IMR-90 (cell line): ENCODE measurements at regions not wholly inside any gene's neighbourhood (a gene's known extent, or its start where the extent isn't known, plus 50 kb on each side); places are given as distances from the start of the nearest gene placed in this dataset.

ENCODE experiments used
- ATAC-seq: fragments of 200-7000 bp; cut with Tn5 transposase; 2 replicates; pipeline ENCODE4 v1.9.1; 2020; ENCODE audit warnings: low read depth, mild to moderate bottlenecking, moderate library complexity
- BruUV-seq: library from RNA; stranded (reverse); fragments of 400-500 nt; replicated peaks from 2 replicates; lab custom pipeline; 2021; lab: Mats Ljungman, UMichigan
- CTCF ChIA-PET: fragments of 300-600 bp; formaldehyde crosslinking; extraction: SDS; loops from one replicate; lab custom pipeline; 2021; ENCODE audit warnings: antibody characterized with exemption; lab: Yijun Ruan, JAX
- POLR2A ChIA-PET: fragments of 300-600 bp; sonication (Branson Sonifier 250); formaldehyde crosslinking; loops from one replicate; lab custom pipeline; 2022; ENCODE audit warnings: antibody characterized with exemption; ENCODE audit not compliant: unreplicated experiment; lab: Charles Lee
- DNase-seq: peaks from one replicate; pipeline ENCODE4 v3.0.0; 2013
- H2AFZ ChIP-seq: replicated peaks from 2 replicates; pipeline ENCODE3; 2013; ENCODE audit warnings: low read length, mild to moderate bottlenecking; ENCODE audit not compliant: poor library complexity
- H2AK5ac ChIP-seq: 2 replicates; pipeline ENCODE4 v1.6.1; 2013; ENCODE audit warnings: low read depth, low read length, inconsistent platforms
- H2AK9ac ChIP-seq: replicated peaks from 2 replicates; pipeline ENCODE3; 2013; ENCODE audit warnings: mild to moderate bottlenecking, low read depth, low read length, moderate library complexity; ENCODE audit not compliant: poor library complexity
- H2BK120ac ChIP-seq: 2 replicates; pipeline ENCODE4 v1.6.1; 2013; ENCODE audit warnings: low read depth, low read length, inconsistent platforms
- H2BK15ac ChIP-seq: 3 replicates; pipeline ENCODE4 v1.6.1; 2013; ENCODE audit warnings: low read depth, low read length, inconsistent platforms
- H2BK20ac ChIP-seq: 2 replicates; pipeline ENCODE4 v1.6.1; 2013; ENCODE audit warnings: low read depth, mild to moderate bottlenecking, inconsistent platforms, low read length, moderate library complexity
- H2BK5ac ChIP-seq: 2 replicates; pipeline ENCODE4 v1.6.1; 2013; ENCODE audit warnings: mild to moderate bottlenecking, low read depth, low read length, inconsistent platforms; ENCODE audit not compliant: poor library complexity, severe bottlenecking
- H3K14ac ChIP-seq: replicated peaks from 2 replicates; pipeline ENCODE4 v1.6.1; 2013; ENCODE audit warnings: low read depth, low read length, inconsistent platforms
- H3K18ac ChIP-seq: 2 replicates; pipeline ENCODE4 v1.6.1; 2013; ENCODE audit warnings: low read depth, low read length, control low read depth
- H3K23ac ChIP-seq: 2 replicates; pipeline ENCODE4 v1.6.1; 2013; ENCODE audit warnings: low read depth, low read length, inconsistent platforms
- H3K27ac ChIP-seq: 2 replicates; pipeline ENCODE4 v1.5.1; 2013; ENCODE audit warnings: mild to moderate bottlenecking, control low read depth, low read length; ENCODE audit not compliant: insufficient read depth
- H3K27me3 ChIP-seq: 2 replicates; pipeline ENCODE4 v1.6.1; 2013; ENCODE audit warnings: low read length; ENCODE audit not compliant: control insufficient read depth, insufficient read depth
- H3K36me3 ChIP-seq: 2 replicates; pipeline ENCODE4 v1.6.1; 2013; ENCODE audit warnings: low read length, mixed read lengths; ENCODE audit not compliant: control insufficient read depth, insufficient read depth
- H3K4ac ChIP-seq: 2 replicates; pipeline ENCODE4 v1.6.1; 2013; ENCODE audit warnings: low read depth, low read length, inconsistent platforms
- H3K4me1 ChIP-seq: 2 replicates; pipeline ENCODE4 v1.6.1; 2013; ENCODE audit warnings: low read length, mixed read lengths; ENCODE audit not compliant: control insufficient read depth, insufficient read depth
- H3K4me2 ChIP-seq: 2 replicates; pipeline ENCODE4 v1.6.1; 2013; ENCODE audit warnings: low read depth, mild to moderate bottlenecking, control low read depth, low read length, moderate library complexity
- H3K4me3 ChIP-seq: 2 replicates; pipeline ENCODE4 v1.5.1; 2013; ENCODE audit warnings: low read depth, mild to moderate bottlenecking, control low read depth, low read length, moderate library complexity; ENCODE audit not compliant: insufficient read depth
- H3K56ac ChIP-seq: 2 replicates; pipeline ENCODE4 v1.6.1; 2013; ENCODE audit warnings: low read length, inconsistent platforms; ENCODE audit not compliant: insufficient read depth; ENCODE audit errors: extremely low read depth
- H3K79me1 ChIP-seq, 2 experiments: 2 replicates each; pipeline ENCODE4 v1.6.1; 2013; ENCODE audit warnings: low read length in 2 of 2, inconsistent platforms in 1 of 2, low read depth in 1 of 2
- H3K9ac ChIP-seq: 2 replicates; pipeline ENCODE4 v1.6.1; 2013; ENCODE audit warnings: low read depth, low read length, control low read depth
- H3K9me1 ChIP-seq: 2 replicates; pipeline ENCODE4 v1.6.1; 2013; ENCODE audit warnings: low read length, inconsistent platforms; ENCODE audit not compliant: insufficient read depth
- H3K9me3 ChIP-seq: 2 replicates; pipeline ENCODE4 v1.6.1; 2013; ENCODE audit warnings: low read length; ENCODE audit not compliant: control insufficient read depth, insufficient read depth
- H4K20me1 ChIP-seq: 2 replicates; pipeline ENCODE4 v1.6.1; 2013; ENCODE audit warnings: low read length, inconsistent platforms; ENCODE audit not compliant: insufficient read depth
- H4K5ac ChIP-seq: 2 replicates; pipeline ENCODE4 v1.6.1; 2013; ENCODE audit warnings: mild to moderate bottlenecking, low read depth, low read length, control low read depth
- H4K8ac ChIP-seq, 2 experiments: 2 replicates each; pipeline ENCODE4 v1.6.1; 2013; ENCODE audit warnings: low read depth in 2 of 2, low read length in 2 of 2, control low read depth in 1 of 2, inconsistent platforms in 1 of 2
- H4K91ac ChIP-seq: 2 replicates; pipeline ENCODE4 v1.6.1; 2013; ENCODE audit warnings: low read depth, low read length, inconsistent platforms; ENCODE audit not compliant: insufficient read depth
- BHLHE40 ChIP-seq: fragments of 150-350 bp; IDR thresholded peaks from 2 replicates; pipeline ENCODE4 v1.6.1; 2016; ENCODE audit warnings: mild to moderate bottlenecking, low read depth, low read length
- CEBPB ChIP-seq: IDR thresholded peaks from 2 replicates; pipeline ENCODE4 v1.6.1; 2012; ENCODE audit warnings: low read depth, low read length, improper control_type of control experiment
- CTCF ChIP-seq: conservative IDR thresholded peaks from 2 replicates; pipeline ENCODE4 v1.5.1; 2012; ENCODE audit warnings: mild to moderate bottlenecking, low read depth, low read length, improper control_type of control experiment
- ELK1 ChIP-seq: fragments of 150-350 bp; IDR thresholded peaks from 2 replicates; pipeline ENCODE4 v1.6.1; 2016; ENCODE audit warnings: low read depth, mild to moderate bottlenecking, low read length, moderate library complexity, borderline replicate concordance
- MAFK ChIP-seq: IDR thresholded peaks from 2 replicates; pipeline ENCODE4 v1.6.1; 2012; ENCODE audit warnings: low read depth, low read length, improper control_type of control experiment
- MAZ ChIP-seq: IDR thresholded peaks from 2 replicates; pipeline ENCODE4 v1.6.1; 2012; ENCODE audit warnings: low read depth, mild to moderate bottlenecking, low read length, improper control_type of control experiment, moderate library complexity, borderline replicate concordance
- MXI1 ChIP-seq: IDR thresholded peaks from 2 replicates; pipeline ENCODE4 v1.6.1; 2012; ENCODE audit warnings: low read depth, mild to moderate bottlenecking, low read length, moderate library complexity, borderline replicate concordance
- NFE2L2 ChIP-seq: fragments of 150-350 bp; IDR thresholded peaks from 2 replicates; pipeline ENCODE4 v1.6.1; 2016; ENCODE audit warnings: low read depth, mild to moderate bottlenecking, low read length
- POLR2A ChIP-seq: IDR thresholded peaks from 2 replicates; pipeline ENCODE4 v1.6.1; 2012; ENCODE audit warnings: mild to moderate bottlenecking, low read depth, low read length
- RAD21 ChIP-seq: IDR thresholded peaks from 2 replicates; pipeline ENCODE4 v1.6.1; 2012; ENCODE audit warnings: low read length, improper control_type of control experiment
- RCOR1 ChIP-seq: IDR thresholded peaks from 2 replicates; pipeline ENCODE4 v1.6.1; 2012; ENCODE audit warnings: mild to moderate bottlenecking, low read length, improper control_type of control experiment; ENCODE audit not compliant: insufficient replicate concordance
- RFX5 ChIP-seq: IDR thresholded peaks from 2 replicates; pipeline ENCODE4 v1.8.0; 2012; ENCODE audit warnings: low read depth, mild to moderate bottlenecking, low read length, moderate library complexity
- SMC3 ChIP-seq: fragments of 150-350 bp; IDR thresholded peaks from 2 replicates; pipeline ENCODE4 v1.6.1; 2016; ENCODE audit warnings: low read depth, mild to moderate bottlenecking, antibody characterized with exemption, low read length, moderate library complexity
- USF2 ChIP-seq: fragments of 150-350 bp; IDR thresholded peaks from 2 replicates; pipeline ENCODE4 v1.6.1; 2017; ENCODE audit warnings: mild to moderate bottlenecking, antibody characterized with exemption, low read length, low read depth
- WGBS, 2 experiments: methylation state at CpG; one replicate each; pipeline versions ENCODE4 v1.1.5 to v1.1.7; 2013; ENCODE audit warnings: missing lambda C conversion rate in 2 of 2; ENCODE audit not compliant: insufficient read length in 1 of 2; ENCODE audit errors: extremely low coverage in 2 of 2; 5-methylcytosine and 5-hydroxymethylcytosine counted together
- dilution Hi-C: fragments of 300-500 bp; cut with HindIII; formaldehyde crosslinking; loops from one replicate; pipeline ENCODE4 v1.14.3; 2018; ENCODE audit warnings: low sequenced_read_pairs; ENCODE audit not compliant: unreplicated experiment
- in situ Hi-C: fragments of 300-500 bp; cut with MboI; formaldehyde crosslinking; loops from 3 replicates; pipeline ENCODE4 v1.14.3; 2019; ENCODE audit warnings: low sequenced_read_pairs, inconsistent platforms, mixed read lengths
- intact Hi-C: fragments of 100-400 bp; cut with micrococcal nuclease; formaldehyde crosslinking; loops from 2 replicates; pipeline ENCODE4 v1.10.0; 2022

- H3K4me2 ChIP-seq = no peak overlapping the region
- no peaks in the 10 kb centered on the region for H3K9me1 ChIP-seq
- DNase-seq (no peak), ATAC-seq (no peak)
- H3K4me3 ChIP-seq = no peak overlapping the region
- no peak overlapping the region for H2BK120ac ChIP-seq
- ChIA-PET CTCF (no interaction called here), POLR2A (no interaction called here)
- no peaks in the 10 kb centered on the region for H3K79me1 ChIP-seq
- H2AFZ ChIP-seq = no peak overlapping the region
- no peak overlapping the region for H3K56ac ChIP-seq
- no peak overlapping the region for H4K5ac ChIP-seq
- no peak overlapping the region for H4K91ac ChIP-seq
- TF ChIP-seq SMC3 (no peak), MAZ (no peak), RCOR1 (no peak), USF2 (no peak), POLR2A (no peak), ELK1 (no peak), CEBPB (no peak), NFE2L2 (no peak), BHLHE40 (no peak), MAFK (no peak), CTCF (no peak), RFX5 (no peak), RAD21 (no peak), MXI1 (no peak)
- no TSS peak for BruUV-seq
- no peak overlapping the region for H3K23ac ChIP-seq
- no peak overlapping the region for H3K27ac ChIP-seq
- H3K4me1 ChIP-seq = no peaks in the 10 kb centered on the region
- H3K36me3 ChIP-seq = no peaks in the 10 kb centered on the region
- H3K4ac ChIP-seq = no peak overlapping the region
- no peak overlapping the region for H4K8ac ChIP-seq
- in situ Hi-C loops = no loop called here
- H3K27me3 ChIP-seq = no peaks in the 10 kb centered on the region
- intact Hi-C loops = no loop called here
- no peak overlapping the region for H3K18ac ChIP-seq
- no CpG with 5 or more reads among the region's 3 CpGs for WGBS, 2 experiments
- dilution Hi-C loops = no loop called here
- H4K20me1 ChIP-seq = no peaks in the 10 kb centered on the region
- H3K9me3 ChIP-seq = no peaks in the 10 kb centered on the region
- H2BK20ac ChIP-seq = no peak overlapping the region
- H3K9ac ChIP-seq = no peak overlapping the region
- H2AK9ac ChIP-seq = no peak overlapping the region
- no peak overlapping the region for H2AK5ac ChIP-seq
- no peak overlapping the region for H2BK5ac ChIP-seq
- H3K14ac ChIP-seq = no peak overlapping the region
- no peak overlapping the region for H2BK15ac ChIP-seq
Measured at GRCh38 chr4:114200026-114200425, 220.6 kb upstream of the ARSJ start.
